ENCODE measurements at regions not wholly inside any gene's neighbourhood (a gene's known extent, or its start where the extent isn't known, plus 50 kb on each side); places are given as distances from the start of the nearest gene placed in this dataset.

- no peaks in the 10 kb centered on the region for H3K4me1 ChIP-seq (ENCODE audit: control insufficient read depth in 1 of 2, insufficient read depth in 2 of 2, low read depth in 1 of 2, low read length in 1 of 2)
- WGBS (ENCODE audit: low lambda C conversion rate): 22% methylated on average over 5 of the region's 5 CpGs
- TF ChIP-seq NRF1 (IDR thresholded peaks at IDR 0.05; ENCODE audit: low read depth, low read length): no peak
- TF ChIP-seq TCF12 (IDR thresholded peaks at IDR 0.05): no peak
- TF ChIP-seq POLR2AphosphoS5 (IDR thresholded peaks at IDR 0.05; ENCODE audit: low read depth, low read length): no peak
- TF ChIP-seq FOXJ3 (CRISPR knock-in tag; IDR thresholded peaks at IDR 0.05): no peak
- no peak for TF ChIP-seq GATA2 (CRISPR knock-in tag; IDR thresholded peaks at IDR 0.05)
- no peak for TF ChIP-seq TEAD4 (IDR thresholded peaks at IDR 0.05; ENCODE audit: borderline replicate concordance, insufficient read depth)
- no peak for TF ChIP-seq FOSL2 (IDR thresholded peaks at IDR 0.05; ENCODE audit: borderline replicate concordance, low read depth)
- TF ChIP-seq NFIC (IDR thresholded peaks at IDR 0.05; ENCODE audit: borderline replicate concordance): no peak
- no peak for TF ChIP-seq EZH2phosphoT487 (IDR thresholded peaks at IDR 0.05; ENCODE audit: borderline replicate concordance, low read depth)
- no peak for TF ChIP-seq USF1 (IDR thresholded peaks at IDR 0.05; ENCODE audit: borderline replicate concordance, low read depth)
- no peak for TF ChIP-seq CHD2 (IDR thresholded peaks at IDR 0.05; ENCODE audit: low read length, partially characterized antibody)
- H4K20me1 ChIP-seq (ENCODE audit: insufficient read depth): no peaks in the 10 kb centered on the region
- H3K9me3 ChIP-seq: no peaks in the 10 kb centered on the region
- H3K4me2 ChIP-seq: no peak overlapping the region
- no peak for DNase-seq
- no peak overlapping the region for H2AFZ ChIP-seq (ENCODE audit: low read depth)
- no peaks in the 10 kb centered on the region for H3K36me3 ChIP-seq (replicated peaks in 1 of 2; ENCODE audit: control insufficient read depth in 1 of 2, insufficient read depth in 2 of 2, low read length in 1 of 2)
- H3K79me2 ChIP-seq (ENCODE audit: insufficient read depth): no peaks in the 10 kb centered on the region
- no peak overlapping the region for H3K4me3 ChIP-seq (ENCODE audit: low read depth in 2 of 2, low read length in 1 of 2)
- H3F3A ChIP-seq (replicated peaks; ENCODE audit: insufficient read depth): no peaks in the 10 kb centered on the region
- H3K27ac ChIP-seq (ENCODE audit: low read depth in 2 of 2, low read length in 1 of 2): no peak overlapping the region
- H3K9me2 ChIP-seq: no peaks in the 10 kb centered on the region
- peaks cover 22% of the 10 kb centered on the region; the same call in 1 of the 2 replicates for H3K27me3 ChIP-seq (ENCODE audit: insufficient read depth)
- POLR2A ChIA-PET: no interaction called here
- CTCF ChIA-PET: interaction anchor here (0.9 kb wide), 1 partner anchor 90 kb away, joined by 3 read pairs; the partner anchor contains the start of gene ACKR3
- H3K9ac ChIP-seq: no peak overlapping the region
Observed at GRCh38 chr2:236659758-236660150, 90.1 kb downstream of the ACKR3 start.

GRCh38 chr2:236661061-236661761 lies 91.6 kb downstream of the ACKR3 start:
- CTCF ChIA-PET: no interaction called here
- Histone ChIP-seq H3K27me3 (ENCODE audit: insufficient read depth) (peaks cover 22% of the 10 kb centered on the region; the same call in 1 of the 2 replicates), H3K9me2 (no peaks in the 10 kb centered on the region), H3K9ac (no peak overlapping the region), H3F3A (replicated peaks; ENCODE audit: insufficient read depth) (no peaks in the 10 kb centered on the region), H3K4me1 (ENCODE audit: control insufficient read depth in 1 of 2, insufficient read depth in 2 of 2, low read depth in 1 of 2, low read length in 1 of 2) (no peaks in the 10 kb centered on the region), H3K27ac (ENCODE audit: low read depth in 2 of 2, low read length in 1 of 2) (no peak overlapping the region), H3K36me3 (replicated peaks in 1 of 2; ENCODE audit: control insufficient read depth in 1 of 2, insufficient read depth in 2 of 2, low read length in 1 of 2) (no peaks in the 10 kb centered on the region), H2AFZ (ENCODE audit: low read depth) (no peak overlapping the region), H4K20me1 (ENCODE audit: insufficient read depth) (no peaks in the 10 kb centered on the region), H3K9me3 (no peaks in the 10 kb centered on the region), H3K4me3 (ENCODE audit: low read depth in 2 of 2, low read length in 1 of 2) (no peak overlapping the region), H3K4me2 (no peak overlapping the region), H3K79me2 (ENCODE audit: insufficient read depth) (no peaks in the 10 kb centered on the region)
- POLR2A ChIA-PET: no interaction called here
- 26% methylated on average over 4 of the region's 4 CpGs for WGBS (ENCODE audit: low lambda C conversion rate)
- TF ChIP-seq GATA2 (CRISPR knock-in tag; IDR thresholded peaks at IDR 0.05) (no peak), SMC3 (IDR thresholded peaks at IDR 0.05; ENCODE audit: low read depth, low read length) (no peak), RAD21 (IDR thresholded peaks at IDR 0.05; ENCODE audit: low read length) (no peak), MAX (IDR thresholded peaks at IDR 0.05; ENCODE audit: low read depth) (no peak), ZBTB33 (IDR thresholded peaks at IDR 0.05; ENCODE audit: borderline replicate concordance, low read depth) (no peak), CHD2 (IDR thresholded peaks at IDR 0.05; ENCODE audit: low read length, partially characterized antibody) (no peak), RFX5 (IDR thresholded peaks at IDR 0.05; ENCODE audit: low read length) (no peak)
- no peak for DNase-seq
